ENCODE measurements at regions not wholly inside any gene's neighbourhood (a gene's known extent, or its start where the extent isn't known, plus 50 kb on each side); places are given as distances from the start of the nearest gene placed in this dataset.

DNA sequence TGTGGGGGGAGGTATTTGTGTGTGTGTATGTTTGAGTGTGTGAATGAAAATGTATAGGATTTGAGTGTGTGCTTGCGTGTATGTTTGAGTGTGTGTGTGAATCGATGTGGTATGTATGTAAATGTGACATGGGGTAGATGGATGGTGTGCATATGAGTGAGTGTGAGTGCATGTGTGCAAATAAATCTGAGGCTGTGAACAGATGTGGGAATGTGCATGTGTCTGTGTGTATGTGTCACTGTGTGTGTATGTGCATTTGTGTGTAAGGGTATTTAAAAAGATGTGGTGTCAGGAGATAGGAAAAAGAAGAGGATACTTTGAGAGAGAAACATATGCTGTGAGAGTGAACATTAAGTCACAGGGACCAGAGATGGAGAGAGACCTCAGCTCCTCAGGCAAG is 539.6 kb downstream of the MED13L start:
- Histone ChIP-seq H3K4me2 (ENCODE audit: low read length) (no peak overlapping the region), H3K4me3 (replicated peaks in 1 of 2; ENCODE audit: low read depth in 1 of 2, low read length in 2 of 2) (no peak overlapping the region), H3K9me3 (ENCODE audit: control insufficient read depth in 1 of 2, insufficient read depth in 1 of 2, low read depth in 1 of 2, low read length in 2 of 2) (no peaks in the 10 kb centered on the region), H3K9ac (ENCODE audit: low read length) (no peak overlapping the region), H2AFZ (ENCODE audit: low read depth, low read length, poor library complexity, severe bottlenecking) (no peak overlapping the region), H3K27ac (ENCODE audit: low read depth, low read length) (no peak overlapping the region), H3K27me3 (ENCODE audit: insufficient read depth, low read length) (peaks cover 13% of the 10 kb centered on the region; the same call in 1 of the 2 replicates), H3K4me1 (ENCODE audit: control insufficient read depth in 1 of 2, insufficient read depth in 2 of 2, low read length in 2 of 2) (no peaks in the 10 kb centered on the region), H3K9me2 (ENCODE audit: insufficient read depth) (no peaks in the 10 kb centered on the region), H3K36me3 (ENCODE audit: control insufficient read depth in 1 of 2, insufficient read depth in 2 of 2, low read length in 2 of 2) (no peaks in the 10 kb centered on the region), H3K79me2 (ENCODE audit: insufficient read depth, low read length) (no peaks in the 10 kb centered on the region), H4K20me1 (ENCODE audit: insufficient read depth) (no peaks in the 10 kb centered on the region)
- CTCF ChIA-PET, result no interaction called here
- BruUV-seq (replicated peaks), result no TSS peak
- TF ChIP-seq SRF (IDR thresholded peaks at IDR 0.05; ENCODE audit: low read depth), result no peak
- POLR2A ChIA-PET, result no interaction called here
- RAD21 ChIA-PET (ENCODE audit: low non-redundant PET in 1 of 2, low total read pairs in 2 of 2, uncharacterized antibody in 2 of 2, unreplicated experiment in 2 of 2), result no interaction called here
- no peak for DNase-seq (ENCODE audit: low read depth, low spot score)
- intact Hi-C loops (cut with micrococcal nuclease), result no loop called here
- no peak for ATAC-seq

DNA sequence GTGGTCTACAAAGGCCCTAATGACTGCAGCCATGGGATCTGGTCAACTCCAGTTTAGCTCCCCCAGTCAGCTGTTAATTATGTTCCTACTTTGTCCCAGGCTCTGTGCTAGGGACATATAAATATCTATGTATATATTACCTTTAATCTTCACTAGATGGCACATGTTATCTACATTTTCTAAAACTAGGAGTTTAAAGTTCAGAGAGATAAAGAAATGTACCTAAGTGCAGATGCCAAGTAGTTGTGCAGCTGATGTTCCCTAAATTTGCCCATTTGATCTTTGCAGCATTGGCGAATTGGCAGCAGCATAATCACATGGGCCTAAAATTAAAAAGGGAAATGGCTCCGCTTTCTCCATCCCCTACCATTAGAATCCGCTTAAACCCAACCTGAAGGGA is 541.1 kb downstream of the MED13L start:
- no peak for TF ChIP-seq POLR2AphosphoS5 (IDR thresholded peaks at IDR 0.05; ENCODE audit: low read depth, low read length)
- TF ChIP-seq, protein P1, sequence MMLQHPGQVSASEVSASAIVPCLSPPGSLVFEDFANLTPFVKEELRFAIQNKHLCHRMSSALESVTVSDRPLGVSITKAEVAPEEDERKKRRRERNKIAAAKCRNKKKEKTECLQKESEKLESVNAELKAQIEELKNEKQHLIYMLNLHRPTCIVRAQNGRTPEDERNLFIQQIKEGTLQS (IDR thresholded peaks at IDR 0.05), result no peak
- POLR2A ChIA-PET, result no interaction called here
- Histone ChIP-seq H3K4me2 (ENCODE audit: low read length) (no peak overlapping the region), H3K36me3 (ENCODE audit: control insufficient read depth in 1 of 2, insufficient read depth in 2 of 2, low read length in 2 of 2) (no peaks in the 10 kb centered on the region), H3K27me3 (ENCODE audit: insufficient read depth, low read length) (peaks cover 13% of the 10 kb centered on the region; the same call in 1 of the 2 replicates), H3K4me3 (replicated peaks in 1 of 2; ENCODE audit: low read depth in 1 of 2, low read length in 2 of 2) (no peak overlapping the region), H3K27ac (ENCODE audit: low read depth, low read length) (no peak overlapping the region), H3K4me1 (ENCODE audit: control insufficient read depth in 1 of 2, insufficient read depth in 2 of 2, low read length in 2 of 2) (no peaks in the 10 kb centered on the region), H3K79me2 (ENCODE audit: insufficient read depth, low read length) (no peaks in the 10 kb centered on the region), H2AFZ (ENCODE audit: low read depth, low read length, poor library complexity, severe bottlenecking) (no peak overlapping the region), H3K9ac (ENCODE audit: low read length) (no peak overlapping the region), H3K9me2 (ENCODE audit: insufficient read depth) (no peaks in the 10 kb centered on the region), H4K20me1 (ENCODE audit: insufficient read depth) (no peaks in the 10 kb centered on the region), H3K9me3 (ENCODE audit: control insufficient read depth in 1 of 2, insufficient read depth in 1 of 2, low read depth in 1 of 2, low read length in 2 of 2) (no peaks in the 10 kb centered on the region)
- BruUV-seq (replicated peaks), result no TSS peak
- ATAC-seq (no peak), DNase-seq (ENCODE audit: low read depth, low spot score) (no peak)
- RAD21 ChIA-PET (ENCODE audit: low non-redundant PET in 1 of 2, low total read pairs in 2 of 2, uncharacterized antibody in 2 of 2, unreplicated experiment in 2 of 2), result no interaction called here
- CTCF ChIA-PET, result no interaction called here
- intact Hi-C loops (cut with micrococcal nuclease), result no loop called here

Measured in HCT116 (cell line).